ENCODE measurements at regions not wholly inside any gene's neighbourhood (a gene's known extent, or its start where the extent isn't known, plus 50 kb on each side); places are given as distances from the start of the nearest gene placed in this dataset.
A peak's percentile ranks its signal among the peaks of the same experiment; 100 is the strongest.

GRCh38 chr6:19771753-19772336, 65.3 kb upstream of the ID4 start (continued):
- TF ChIP-seq CHD7 (IDR thresholded peaks at IDR 0.05; ENCODE audit: insufficient replicate concordance, low read length) (peak; percentile 99), POU5F1 (IDR thresholded peaks at IDR 0.05; ENCODE audit: low read depth, low read length) (no peak)

All from H1 (cell line).